Colonic mucosa (tissue), 4 donors: ENCODE measurements at regions not wholly inside any gene's neighbourhood (a gene's known extent, or its start where the extent isn't known, plus 50 kb on each side); places are given as distances from the start of the nearest gene placed in this dataset.
"Not testable (repeated sequence)": the region's sequence is repeated elsewhere in the genome, so short reads cannot be mapped to it uniquely, and the experiment has no call there.

ENCODE experiments used
- DNase-seq: peaks from one replicate; pipeline ENCODE4 v3.0.0-alpha.2; 2020
- H3K27ac ChIP-seq: fragments of 200-600 bp; one replicate; pipeline ENCODE4 v1.8.0; 2021
- H3K27me3 ChIP-seq: fragments of 200-600 bp; one replicate; pipeline ENCODE4 v1.8.0; 2021
- H3K36me3 ChIP-seq: fragments of 200-600 bp; one replicate; pipeline ENCODE4 v1.8.0; 2021
- H3K4me1 ChIP-seq: fragments of 200-600 bp; one replicate; pipeline ENCODE4 v1.8.0; 2021; ENCODE audit warnings: mild to moderate bottlenecking
- H3K4me3 ChIP-seq: fragments of 200-600 bp; one replicate; pipeline ENCODE4 v1.8.0; 2021
- H3K9ac ChIP-seq, 2 donors: one replicate each; pipeline ENCODE4 v1.7.0; 2013; ENCODE audit warnings: control low read depth in 2 of 2, low read depth in 2 of 2, low read length in 2 of 2
- H3K9me3 ChIP-seq: fragments of 200-600 bp; one replicate; pipeline ENCODE4 v1.8.0; 2021
- CTCF ChIP-seq: fragments of 200-600 bp; IDR thresholded peaks from one replicate; pipeline ENCODE4 v1.8.0; 2022; ENCODE audit warnings: antibody characterized with exemption, mild to moderate bottlenecking
- intact Hi-C: fragments of 100-400 bp; cut with DNase I; formaldehyde crosslinking; loops from one replicate; pipeline ENCODE4 v1.14.1; 2022
- donor health status: healthy.
- donor health status: DM: no; HTN: no; CAD: no.
- donor health status: DM: no; HTN: no; CAD: no.

GRCh38 chr7:47056731-47057130 lies 525.2 kb downstream of the TNS3 start:
- H3K27ac ChIP-seq: no peak overlapping the region
- H3K4me1 ChIP-seq: no peaks in the 10 kb centered on the region
- H3K27me3 ChIP-seq: no peaks in the 10 kb centered on the region
- no peak for TF ChIP-seq CTCF
- H3K4me3 ChIP-seq: no peak overlapping the region
- H3K36me3 ChIP-seq: no peaks in the 10 kb centered on the region
- H3K9ac ChIP-seq: no peak overlapping the region
- H3K9me3 ChIP-seq: no peaks in the 10 kb centered on the region
- DNase-seq: no peak
- intact Hi-C loops: no loop called here

DNA sequence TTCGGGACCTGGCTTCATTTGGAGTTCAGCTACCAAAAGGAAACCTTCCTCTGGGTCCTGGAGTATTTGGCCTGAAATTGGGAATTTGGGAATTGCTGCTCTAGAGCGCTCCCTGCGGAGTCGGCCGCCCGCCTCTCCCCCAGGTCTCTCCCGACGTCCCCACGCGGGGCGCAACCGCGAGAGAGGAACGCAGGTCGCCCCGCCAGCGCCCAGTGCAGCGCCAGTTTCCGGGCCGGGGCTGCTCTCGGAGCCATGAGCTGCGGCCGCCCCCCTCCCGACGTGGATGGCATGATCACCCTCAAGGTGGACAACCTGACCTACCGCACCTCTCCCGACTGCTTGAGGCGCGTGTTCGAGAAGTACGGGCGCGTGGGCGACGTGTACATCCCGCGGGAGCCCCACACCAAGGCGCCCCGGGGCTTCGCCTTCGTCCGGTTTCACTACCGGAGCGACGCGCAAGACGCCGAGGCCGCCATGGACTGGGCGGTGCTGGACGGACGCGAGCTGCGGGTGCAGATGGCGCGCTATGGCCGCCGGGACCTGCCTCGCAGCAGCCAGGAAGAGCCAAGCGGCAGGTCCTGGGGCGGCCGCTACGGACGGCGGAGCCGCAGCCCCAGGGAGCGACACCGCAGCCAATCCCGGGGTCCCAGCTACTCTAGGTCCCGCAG lies 529.2 kb downstream of the TNS3 start:
- H3K4me3 ChIP-seq, H3K27ac ChIP-seq, H3K9ac ChIP-seq, H3K4me1 ChIP-seq, H3K36me3 ChIP-seq, H3K9me3 ChIP-seq, DNase-seq, intact Hi-C loops, H3K27me3 ChIP-seq: not testable (repeated sequence)

GRCh38 chr7:47049234-47049774 lies 532.6 kb downstream of the TNS3 start:
- Histone ChIP-seq H3K27ac (no peak overlapping the region), H3K9me3 (no peaks in the 10 kb centered on the region), H3K9ac (no peak overlapping the region), H3K4me1 (no peaks in the 10 kb centered on the region), H3K4me3 (no peak overlapping the region), H3K36me3 (no peaks in the 10 kb centered on the region), H3K27me3 (no peaks in the 10 kb centered on the region)
- TF ChIP-seq CTCF: no peak
- no peak for DNase-seq
- intact Hi-C loops: no loop called here

DNA sequence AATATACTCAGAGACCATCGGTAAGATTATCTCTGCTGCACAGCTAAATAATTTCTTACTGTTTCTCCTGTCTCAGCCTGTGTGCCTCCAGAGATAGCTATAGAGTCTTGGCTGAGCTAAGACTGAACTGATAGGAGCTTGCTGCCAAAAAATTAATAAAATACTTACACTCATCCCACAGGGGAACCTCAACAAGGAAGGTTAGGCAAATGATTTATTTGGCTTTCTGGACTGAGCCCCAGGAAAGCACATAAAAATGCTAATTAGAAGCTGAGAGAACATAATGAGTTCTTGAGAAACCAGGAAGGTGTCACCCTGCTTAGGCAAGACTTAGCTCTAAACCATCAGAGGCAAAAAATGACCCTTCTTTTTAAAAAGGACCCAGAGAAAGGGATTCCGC lies 534.5 kb downstream of the TNS3 start:
- H3K27me3 ChIP-seq: no peaks in the 10 kb centered on the region
- TF ChIP-seq CTCF: no peak
- no peak overlapping the region for H3K27ac ChIP-seq
- H3K4me1 ChIP-seq: no peaks in the 10 kb centered on the region
- no peak for DNase-seq
- H3K9me3 ChIP-seq: no peaks in the 10 kb centered on the region
- intact Hi-C loops: no loop called here
- H3K9ac ChIP-seq: no peak overlapping the region
- no peaks in the 10 kb centered on the region for H3K36me3 ChIP-seq
- no peak overlapping the region for H3K4me3 ChIP-seq

- no peak overlapping the region for H3K4me3 ChIP-seq
- no peak for TF ChIP-seq CTCF
- no peak for DNase-seq
- H3K9ac ChIP-seq: no peak overlapping the region
- H3K27ac ChIP-seq: no peak overlapping the region
- H3K9me3 ChIP-seq: no peaks in the 10 kb centered on the region
- intact Hi-C loops: no loop called here
- no peaks in the 10 kb centered on the region for H3K4me1 ChIP-seq
- H3K27me3 ChIP-seq: no peaks in the 10 kb centered on the region
- no peaks in the 10 kb centered on the region for H3K36me3 ChIP-seq
Observed at GRCh38 chr7:47046949-47047348, 535.0 kb downstream of the TNS3 start.

DNA sequence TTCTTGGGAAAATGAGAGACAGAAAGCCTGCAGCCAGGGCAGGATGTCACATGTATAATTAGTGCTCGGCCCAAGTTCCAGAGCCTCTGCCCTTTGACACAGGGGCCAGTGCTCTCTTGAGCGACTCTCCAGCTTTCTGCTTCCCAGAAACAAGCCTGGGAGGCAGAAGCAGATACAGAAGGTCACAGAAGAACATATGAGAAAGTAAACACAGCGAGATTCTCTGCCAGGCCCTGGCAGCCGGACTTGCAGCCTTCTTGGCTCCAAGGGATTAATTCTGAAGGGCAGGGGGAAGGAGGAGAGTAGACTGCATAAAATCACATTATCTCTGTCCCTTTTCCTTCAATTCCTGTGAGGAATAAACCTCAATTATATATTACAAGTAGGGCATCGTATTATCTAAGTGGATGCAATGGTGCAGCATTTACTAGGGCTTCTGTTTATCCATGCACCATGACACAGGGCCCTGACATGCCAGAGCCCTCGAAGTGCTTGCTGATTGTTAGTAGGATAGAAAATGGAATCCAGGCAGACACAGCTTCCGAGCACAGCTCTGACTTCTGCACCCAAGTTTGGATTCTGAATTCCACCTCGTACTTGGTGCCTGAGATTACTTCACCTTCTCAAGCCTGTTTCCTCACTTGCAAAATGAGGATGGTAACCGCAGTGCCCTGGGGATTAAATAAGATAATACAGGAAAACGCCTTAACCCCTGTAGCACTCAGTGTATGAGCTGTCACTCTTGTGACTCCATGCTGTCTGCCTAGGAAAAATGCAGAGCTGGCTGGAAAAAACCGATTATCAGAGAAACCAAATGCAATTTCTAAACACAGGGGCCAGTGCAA lies 536.5 kb downstream of the TNS3 start:
- H3K4me1 ChIP-seq: no peaks in the 10 kb centered on the region
- H3K27me3 ChIP-seq: no peaks in the 10 kb centered on the region
- DNase-seq: no peak
- no peak overlapping the region for H3K4me3 ChIP-seq
- H3K9ac ChIP-seq: no peak overlapping the region
- H3K27ac ChIP-seq: no peak overlapping the region
- TF ChIP-seq CTCF: no peak
- intact Hi-C loops: no loop called here
- H3K9me3 ChIP-seq: no peaks in the 10 kb centered on the region
- no peaks in the 10 kb centered on the region for H3K36me3 ChIP-seq
